22Rv1 (cell line): ENCODE measurements at regions not wholly inside any gene's neighbourhood (a gene's known extent, or its start where the extent isn't known, plus 50 kb on each side); places are given as distances from the start of the nearest gene placed in this dataset.

Source experiments
- H3K27ac ChIP-seq: fragments of 450-650 bp; 2 replicates; pipeline ENCODE4 v1.5.1; 2017
- CTCF ChIP-seq: fragments of 450-650 bp; IDR thresholded peaks from 2 replicates; pipeline ENCODE4 v1.5.1; 2017; ENCODE audit warnings: mild to moderate bottlenecking
- ZFX ChIP-seq: fragments of 450-650 bp; IDR thresholded peaks from 2 replicates; pipeline ENCODE4 v1.6.1; 2017; ENCODE audit warnings: antibody characterized with exemption, borderline replicate concordance

- no peak overlapping the region for H3K27ac ChIP-seq
- TF ChIP-seq CTCF, result no peak
- no peak for TF ChIP-seq ZFX
Observed at GRCh38 chr2:58904095-58904494, 663.0 kb upstream of the FANCL start.

GRCh38 chr2:58903427-58903826, 662.3 kb upstream of the FANCL start:
- TF ChIP-seq CTCF, result no peak
- no peak for TF ChIP-seq ZFX
- no peak overlapping the region for H3K27ac ChIP-seq

- no peak for TF ChIP-seq ZFX
- no peak for TF ChIP-seq CTCF
Observed at GRCh38 chr2:58900246-58901027, 659.3 kb upstream of the FANCL start.

GRCh38 chr2:58899692-58900091, 658.6 kb upstream of the FANCL start:
- TF ChIP-seq CTCF, result no peak
- no peak for TF ChIP-seq ZFX
- no peak overlapping the region for H3K27ac ChIP-seq

More at GRCh38 chr2:58900246-58901027, 659.3 kb upstream of the FANCL start:
- no peak overlapping the region for H3K27ac ChIP-seq

GRCh38 chr2:58896638-58897037, 655.5 kb upstream of the FANCL start:
- TF ChIP-seq ZFX (no peak), CTCF (no peak)
- H3K27ac ChIP-seq, result no peak overlapping the region

- TF ChIP-seq CTCF (no peak), ZFX (no peak)
Observed at GRCh38 chr2:58895857-58896256, 654.7 kb upstream of the FANCL start.

GRCh38 chr2:58893656-58894351, 652.7 kb upstream of the FANCL start:
- no peak overlapping the region for H3K27ac ChIP-seq
- no peak for TF ChIP-seq ZFX
- no peak for TF ChIP-seq CTCF

More at GRCh38 chr2:58895857-58896256, 654.7 kb upstream of the FANCL start:
- no peak overlapping the region for H3K27ac ChIP-seq
